SK-N-SH (cell line): ENCODE measurements at regions not wholly inside any gene's neighbourhood (a gene's known extent, or its start where the extent isn't known, plus 50 kb on each side); places are given as distances from the start of the nearest gene placed in this dataset.

Experiments
- CTCF ChIA-PET: fragments of 300-600, 350-600 bp; formaldehyde crosslinking; extraction: SDS; loops from one replicate; lab custom pipeline; 2021; lab: Yijun Ruan, JAX
- POLR2A ChIA-PET: fragments of 350-600 bp; sonication (Branson Sonifier 250); formaldehyde crosslinking; extraction: SDS; loops from one replicate; lab custom pipeline; 2020; ENCODE audit warnings: antibody characterized with exemption, inconsistent platforms; lab: Yijun Ruan, JAX
- DNase-seq: peaks from one replicate; pipeline ENCODE4 v3.0.0; 2012
- H2AFZ ChIP-seq: fragments of 200-600 bp; sonication (generic); 2 replicates; pipeline ENCODE4 v1.8.1; 2016; ENCODE audit warnings: antibody characterized with exemption, mild to moderate bottlenecking, low read depth
- H3F3A ChIP-seq: fragments of 200-600 bp; sonication (generic); replicated peaks from 2 replicates; pipeline ENCODE3; 2016; ENCODE audit warnings: antibody characterized with exemption, mild to moderate bottlenecking; ENCODE audit not compliant: insufficient read depth
- H3K27ac ChIP-seq, 2 experiments: fragments of 200-500 bp in 1 of 2; fragments of 200-600 bp in 1 of 2; sonication (Bioruptor generic) in 1 of 2; sonication (generic), shearing (Covaris generic) in 1 of 2; 2 replicates each; pipeline versions ENCODE4 v1.5.1 to v1.6.1; 2014 to 2016; ENCODE audit warnings: low read depth in 2 of 2, inconsistent platforms in 1 of 2, low read length in 1 of 2, mild to moderate bottlenecking in 1 of 2, mixed read lengths in 1 of 2
- H3K27me3 ChIP-seq: fragments of 200-600 bp; sonication (generic), shearing (Covaris generic); 2 replicates; pipeline ENCODE4 v1.6.1; 2016; ENCODE audit warnings: mixed run types; ENCODE audit not compliant: insufficient read depth
- H3K36me3 ChIP-seq, 2 experiments: fragments of 200-500 bp in 1 of 2; fragments of 200-600 bp in 1 of 2; sonication (Bioruptor generic) in 1 of 2; sonication (generic) in 1 of 2; replicated peaks in 1 of 2; 2 replicates each; pipeline versions ENCODE3 to v1.5.1; 2014 to 2016; ENCODE audit warnings: low read length in 1 of 2, mild to moderate bottlenecking in 1 of 2; ENCODE audit not compliant: insufficient read depth in 2 of 2, control insufficient read depth in 1 of 2
- H3K4me1 ChIP-seq, 2 experiments: fragments of 200-500 bp in 1 of 2; fragments of 200-600 bp in 1 of 2; sonication (Bioruptor generic) in 1 of 2; sonication (generic), shearing (Covaris generic) in 1 of 2; 2 replicates each; pipeline versions ENCODE4 v1.5.1 to v1.6.1; 2014 to 2016; ENCODE audit warnings: low read depth in 1 of 2, low read length in 1 of 2, mixed run types in 1 of 2; ENCODE audit not compliant: insufficient read depth in 2 of 2, control insufficient read depth in 1 of 2
- H3K4me2 ChIP-seq: fragments of 200-600 bp; sonication (generic), shearing (Covaris generic); 2 replicates; pipeline ENCODE4 v1.6.1; 2017; ENCODE audit warnings: mixed run types
- H3K4me3 ChIP-seq, 2 experiments: fragments of 200-500 bp in 1 of 2; fragments of 200-600 bp in 1 of 2; sonication (Bioruptor generic) in 1 of 2; sonication (generic), shearing (Covaris generic) in 1 of 2; 2 replicates each; pipeline versions ENCODE4 v1.5.1 to v1.8.1; 2014 to 2016; ENCODE audit warnings: low read depth in 2 of 2, inconsistent platforms in 1 of 2, low read length in 1 of 2, mild to moderate bottlenecking in 1 of 2, mixed read lengths in 1 of 2, moderate library complexity in 1 of 2
- H3K79me2 ChIP-seq: fragments of 200-600 bp; sonication (generic); 2 replicates; pipeline ENCODE4 v1.8.1; 2017; ENCODE audit warnings: mild to moderate bottlenecking; ENCODE audit not compliant: insufficient read depth
- H3K9ac ChIP-seq: fragments of 200-600 bp; sonication (generic); 2 replicates; pipeline ENCODE4 v1.6.1; 2017; ENCODE audit warnings: mixed run types
- H3K9me2 ChIP-seq: fragments of 200-600 bp; sonication (generic); 2 replicates; pipeline ENCODE4 v1.6.1; 2017; ENCODE audit warnings: mixed run types
- H3K9me3 ChIP-seq: fragments of 200-600 bp; sonication (generic); 2 replicates; pipeline ENCODE4 v1.6.1; 2017; ENCODE audit warnings: mixed run types, mild to moderate bottlenecking, moderate library complexity
- H4K20me1 ChIP-seq: fragments of 200-600 bp; sonication (generic); 2 replicates; pipeline ENCODE4 v1.6.1; 2017; ENCODE audit warnings: mild to moderate bottlenecking, mixed run types; ENCODE audit not compliant: insufficient read depth
- CHD2 ChIP-seq: fragments of 150-350 bp; IDR thresholded peaks from 2 replicates; pipeline ENCODE4 v1.6.1; 2018; ENCODE audit warnings: low read length; ENCODE audit not compliant: partially characterized antibody
- ELF1 ChIP-seq: IDR thresholded peaks from 2 replicates; pipeline ENCODE4 v1.4.0; 2012
- EZH2phosphoT487 ChIP-seq: fragments of 200-600 bp; sonication (generic); IDR thresholded peaks from 2 replicates; pipeline ENCODE4 v1.6.1; 2017; ENCODE audit warnings: low read depth, mixed run types, mild to moderate bottlenecking, antibody characterized with exemption, moderate library complexity, borderline replicate concordance
- FOSL2 ChIP-seq: IDR thresholded peaks from 2 replicates; pipeline ENCODE4 v1.4.0; 2012; ENCODE audit warnings: low read depth, mild to moderate bottlenecking, moderate library complexity, borderline replicate concordance
- FOXM1 ChIP-seq: IDR thresholded peaks from 2 replicates; pipeline ENCODE4 v1.4.0; 2012; ENCODE audit warnings: low read depth, mild to moderate bottlenecking
- GATA2 ChIP-seq: sonication (generic); formaldehyde crosslinking; IDR thresholded peaks from 2 replicates; pipeline ENCODE4 v1.5.0; 2020; ENCODE audit warnings: mild to moderate bottlenecking, missing genetic modification reagents
- JUND ChIP-seq: IDR thresholded peaks from 2 replicates; pipeline ENCODE4 v1.4.0; 2012
- MXI1 ChIP-seq: IDR thresholded peaks from 2 replicates; pipeline ENCODE4 v1.6.1; 2012; ENCODE audit warnings: mild to moderate bottlenecking, low read depth, low read length, improper control_type of control experiment
- NRF1 ChIP-seq: IDR thresholded peaks from 2 replicates; pipeline ENCODE4 v1.6.1; 2012; ENCODE audit warnings: low read depth, mild to moderate bottlenecking, low read length
- POLR2AphosphoS5 ChIP-seq: IDR thresholded peaks from 2 replicates; pipeline ENCODE4 v1.6.1; 2012; ENCODE audit warnings: low read depth, low read length
- RAD21 ChIP-seq: IDR thresholded peaks from 2 replicates; pipeline ENCODE4 v1.6.1; 2012; ENCODE audit warnings: mild to moderate bottlenecking, low read length
- RCOR1 ChIP-seq: fragments of 150-350 bp; IDR thresholded peaks from 2 replicates; pipeline ENCODE4 v1.6.1; 2017; ENCODE audit warnings: antibody characterized with exemption, low read length
- RXRA ChIP-seq: IDR thresholded peaks from 2 replicates; pipeline ENCODE4 v1.4.0; 2012; ENCODE audit warnings: low read depth, mild to moderate bottlenecking, borderline replicate concordance
- SIN3A ChIP-seq: IDR thresholded peaks from 2 replicates; pipeline ENCODE4 v1.6.1; 2012; ENCODE audit warnings: low read depth, mild to moderate bottlenecking, low read length, moderate library complexity, borderline replicate concordance
- TAF1 ChIP-seq: IDR thresholded peaks from 2 replicates; pipeline ENCODE4 v1.6.1; 2012; ENCODE audit warnings: low read depth, mild to moderate bottlenecking, low read length, moderate library complexity, borderline replicate concordance
- TCF12 ChIP-seq: IDR thresholded peaks from 2 replicates; pipeline ENCODE4 v1.4.0; 2012
- TEAD4 ChIP-seq: IDR thresholded peaks from 2 replicates; pipeline ENCODE4 v1.4.0; 2012; ENCODE audit warnings: mild to moderate bottlenecking, borderline replicate concordance; ENCODE audit not compliant: insufficient read depth
- YY1 ChIP-seq: IDR thresholded peaks from 2 replicates; pipeline ENCODE4 v1.4.0; 2012; ENCODE audit warnings: low read depth, mild to moderate bottlenecking
- WGBS: methylation state at CpG from one replicate; pipeline ENCODE4 v1.1.6; 2017; ENCODE audit warnings: low lambda C conversion rate; 5-methylcytosine and 5-hydroxymethylcytosine counted together
- TF ChIP-seq, protein P1 (sequence below): IDR thresholded peaks from 2 replicates; pipeline ENCODE4; 2012
- TF ChIP-seq, protein P2 (sequence below): IDR thresholded peaks from 2 replicates; pipeline ENCODE4 v1.4.0; 2012; ENCODE audit warnings: low read depth, borderline replicate concordance
- TF ChIP-seq, protein P3 (sequence below): fragments of 150-350 bp; IDR thresholded peaks from 2 replicates; pipeline ENCODE4 v1.6.1; 2016; ENCODE audit warnings: mild to moderate bottlenecking, low read depth, low read length
- TF ChIP-seq, protein P4 (sequence below): fragments of 150-350 bp; IDR thresholded peaks from 2 replicates; pipeline ENCODE4 v1.6.1; 2017; ENCODE audit warnings: antibody characterized with exemption, low read length, low read depth, borderline replicate concordance
- TF ChIP-seq, protein P5 (sequence below): IDR thresholded peaks from 2 replicates; pipeline ENCODE4 v1.4.0; 2012; ENCODE audit warnings: low read depth, borderline replicate concordance

DNA sequence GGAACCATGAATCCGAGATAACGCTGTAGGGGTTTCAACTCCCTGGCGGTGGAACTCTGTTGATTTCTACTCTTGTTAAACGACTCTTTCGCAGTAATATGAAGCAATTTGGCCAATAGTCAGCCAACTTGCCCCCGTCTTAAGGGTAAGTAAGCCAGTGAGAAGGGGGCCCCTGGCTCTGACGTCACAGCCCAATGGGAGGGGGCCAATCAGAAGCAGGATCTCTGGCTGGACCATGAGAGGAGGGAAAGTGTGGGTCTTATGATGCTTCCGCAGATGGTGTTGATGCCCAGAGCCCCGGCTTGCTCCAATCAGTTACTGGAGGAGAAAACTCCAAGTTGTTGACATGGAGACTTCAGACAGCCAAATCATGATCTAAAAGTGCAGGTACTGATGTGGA lies 242.4 kb downstream of the BMP7 start:
- no peak overlapping the region for H3K27ac ChIP-seq
- H3K9ac ChIP-seq: no peak overlapping the region
- no peaks in the 10 kb centered on the region for H3K79me2 ChIP-seq
- H3F3A ChIP-seq: no peaks in the 10 kb centered on the region
- H3K9me2 ChIP-seq: no peaks in the 10 kb centered on the region
- H3K4me2 ChIP-seq: no peak overlapping the region
- DNase-seq: no peak
- H4K20me1 ChIP-seq: no peaks in the 10 kb centered on the region
- WGBS: 40% methylated on average over 9 of the region's 9 CpGs
- no peaks in the 10 kb centered on the region for H3K9me3 ChIP-seq
- no peaks in the 10 kb centered on the region for H3K4me1 ChIP-seq
- CTCF ChIA-PET: interaction anchor here (2.0 kb wide), 1 partner anchor 28 kb away, joined by 7 read pairs; no protein-coding TSS in a partner anchor
- H2AFZ ChIP-seq: no peak overlapping the region
- POLR2A ChIA-PET: no interaction called here
- H3K36me3 ChIP-seq: no peaks in the 10 kb centered on the region
- TF ChIP-seq POLR2AphosphoS5: no peak
- TF ChIP-seq TEAD4: no peak
- no peak for TF ChIP-seq RAD21
- TF ChIP-seq SIN3A: no peak
- TF ChIP-seq CHD2: no peak
- TF ChIP-seq RXRA: no peak
- no peak for TF ChIP-seq TCF12
- TF ChIP-seq, protein P1, sequence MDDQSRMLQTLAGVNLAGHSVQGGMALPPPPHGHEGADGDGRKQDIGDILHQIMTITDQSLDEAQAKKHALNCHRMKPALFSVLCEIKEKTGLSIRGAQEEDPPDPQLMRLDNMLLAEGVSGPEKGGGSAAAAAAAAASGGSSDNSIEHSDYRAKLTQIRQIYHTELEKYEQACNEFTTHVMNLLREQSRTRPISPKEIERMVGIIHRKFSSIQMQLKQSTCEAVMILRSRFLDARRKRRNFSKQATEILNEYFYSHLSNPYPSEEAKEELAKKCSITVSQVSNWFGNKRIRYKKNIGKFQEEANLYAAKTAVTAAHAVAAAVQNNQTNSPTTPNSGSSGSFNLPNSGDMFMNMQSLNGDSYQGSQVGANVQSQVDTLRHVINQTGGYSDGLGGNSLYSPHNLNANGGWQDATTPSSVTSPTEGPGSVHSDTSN: no peak
- no peak for TF ChIP-seq FOSL2
- TF ChIP-seq YY1: no peak
- TF ChIP-seq ELF1: no peak
- H3K27me3 ChIP-seq: peaks cover 21% of the 10 kb centered on the region
- H3K4me3 ChIP-seq: no peak overlapping the region

DNA sequence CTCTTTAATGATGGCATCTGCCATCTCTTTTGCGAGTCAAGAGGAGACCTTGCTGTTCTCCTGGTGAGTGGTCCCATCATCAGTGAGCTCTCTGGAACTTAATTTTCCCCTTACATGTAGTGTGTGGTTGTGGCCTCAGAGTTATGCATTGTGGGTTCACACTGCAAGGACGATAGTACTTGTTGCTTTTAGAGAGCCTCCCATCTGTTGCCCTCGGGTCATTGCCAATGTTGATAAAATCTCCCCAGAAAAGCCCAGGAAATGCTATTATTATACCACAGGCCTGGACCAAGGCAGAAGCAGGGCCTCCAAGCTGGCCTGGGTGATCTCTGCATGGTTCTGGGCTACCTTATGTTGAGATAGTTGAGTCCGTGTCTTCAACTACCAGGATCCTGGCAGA lies 241.6 kb downstream of the BMP7 start:
- CTCF ChIA-PET: interaction anchor here (0.8 to 2.0 kb wide), 2 partner anchors 8 to 29 kb away, joined by 3 to 7 read pairs; no protein-coding TSS in a partner anchor
- H3K9ac ChIP-seq: no peak overlapping the region
- POLR2A ChIA-PET: no interaction called here

More for the DNA sequence above, 241.6 kb downstream of the BMP7 start:
- TF ChIP-seq, protein P2, sequence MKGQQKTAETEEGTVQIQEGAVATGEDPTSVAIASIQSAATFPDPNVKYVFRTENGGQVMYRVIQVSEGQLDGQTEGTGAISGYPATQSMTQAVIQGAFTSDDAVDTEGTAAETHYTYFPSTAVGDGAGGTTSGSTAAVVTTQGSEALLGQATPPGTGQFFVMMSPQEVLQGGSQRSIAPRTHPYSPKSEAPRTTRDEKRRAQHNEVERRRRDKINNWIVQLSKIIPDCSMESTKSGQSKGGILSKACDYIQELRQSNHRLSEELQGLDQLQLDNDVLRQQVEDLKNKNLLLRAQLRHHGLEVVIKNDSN: no peak
- TF ChIP-seq JUND (no peak), NRF1 (no peak), GATA2 (CRISPR knock-in tag) (no peak), TAF1 (no peak), YY1 (no peak), EZH2phosphoT487 (no peak), MXI1 (no peak), RAD21 (no peak), RCOR1 (no peak), FOXM1 (no peak), FOSL2 (no peak), POLR2AphosphoS5 (no peak), SIN3A (no peak)
- TF ChIP-seq, protein P3, sequence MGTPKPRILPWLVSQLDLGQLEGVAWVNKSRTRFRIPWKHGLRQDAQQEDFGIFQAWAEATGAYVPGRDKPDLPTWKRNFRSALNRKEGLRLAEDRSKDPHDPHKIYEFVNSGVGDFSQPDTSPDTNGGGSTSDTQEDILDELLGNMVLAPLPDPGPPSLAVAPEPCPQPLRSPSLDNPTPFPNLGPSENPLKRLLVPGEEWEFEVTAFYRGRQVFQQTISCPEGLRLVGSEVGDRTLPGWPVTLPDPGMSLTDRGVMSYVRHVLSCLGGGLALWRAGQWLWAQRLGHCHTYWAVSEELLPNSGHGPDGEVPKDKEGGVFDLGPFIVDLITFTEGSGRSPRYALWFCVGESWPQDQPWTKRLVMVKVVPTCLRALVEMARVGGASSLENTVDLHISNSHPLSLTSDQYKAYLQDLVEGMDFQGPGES: no peak
- TF ChIP-seq, protein P1: no peak
- TF ChIP-seq, protein P4, sequence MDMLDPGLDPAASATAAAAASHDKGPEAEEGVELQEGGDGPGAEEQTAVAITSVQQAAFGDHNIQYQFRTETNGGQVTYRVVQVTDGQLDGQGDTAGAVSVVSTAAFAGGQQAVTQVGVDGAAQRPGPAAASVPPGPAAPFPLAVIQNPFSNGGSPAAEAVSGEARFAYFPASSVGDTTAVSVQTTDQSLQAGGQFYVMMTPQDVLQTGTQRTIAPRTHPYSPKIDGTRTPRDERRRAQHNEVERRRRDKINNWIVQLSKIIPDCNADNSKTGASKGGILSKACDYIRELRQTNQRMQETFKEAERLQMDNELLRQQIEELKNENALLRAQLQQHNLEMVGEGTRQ: no peak
- TF ChIP-seq, protein P5, sequence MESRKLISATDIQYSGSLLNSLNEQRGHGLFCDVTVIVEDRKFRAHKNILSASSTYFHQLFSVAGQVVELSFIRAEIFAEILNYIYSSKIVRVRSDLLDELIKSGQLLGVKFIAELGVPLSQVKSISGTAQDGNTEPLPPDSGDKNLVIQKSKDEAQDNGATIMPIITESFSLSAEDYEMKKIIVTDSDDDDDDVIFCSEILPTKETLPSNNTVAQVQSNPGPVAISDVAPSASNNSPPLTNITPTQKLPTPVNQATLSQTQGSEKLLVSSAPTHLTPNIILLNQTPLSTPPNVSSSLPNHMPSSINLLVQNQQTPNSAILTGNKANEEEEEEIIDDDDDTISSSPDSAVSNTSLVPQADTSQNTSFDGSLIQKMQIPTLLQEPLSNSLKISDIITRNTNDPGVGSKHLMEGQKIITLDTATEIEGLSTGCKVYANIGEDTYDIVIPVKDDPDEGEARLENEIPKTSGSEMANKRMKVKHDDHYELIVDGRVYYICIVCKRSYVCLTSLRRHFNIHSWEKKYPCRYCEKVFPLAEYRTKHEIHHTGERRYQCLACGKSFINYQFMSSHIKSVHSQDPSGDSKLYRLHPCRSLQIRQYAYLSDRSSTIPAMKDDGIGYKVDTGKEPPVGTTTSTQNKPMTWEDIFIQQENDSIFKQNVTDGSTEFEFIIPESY: no peak
- no peak overlapping the region for H3K4me2 ChIP-seq
- H3K27ac ChIP-seq: no peak overlapping the region
- H3K79me2 ChIP-seq: no peaks in the 10 kb centered on the region
- H3K4me3 ChIP-seq: no peak overlapping the region
- peaks cover 21% of the 10 kb centered on the region for H3K27me3 ChIP-seq
- 5% methylated on average over 2 of the region's 4 CpGs for WGBS
- H3K4me1 ChIP-seq: no peaks in the 10 kb centered on the region
- H4K20me1 ChIP-seq: no peaks in the 10 kb centered on the region
- no peaks in the 10 kb centered on the region for H3K9me3 ChIP-seq
- no peaks in the 10 kb centered on the region for H3K9me2 ChIP-seq
- H3K36me3 ChIP-seq: no peaks in the 10 kb centered on the region
- DNase-seq: no peak
- no peak overlapping the region for H2AFZ ChIP-seq
- no peaks in the 10 kb centered on the region for H3F3A ChIP-seq
